ENCODE measurements at regions not wholly inside any gene's neighbourhood (a gene's known extent, or its start where the extent isn't known, plus 50 kb on each side); places are given as distances from the start of the nearest gene placed in this dataset.

DNA sequence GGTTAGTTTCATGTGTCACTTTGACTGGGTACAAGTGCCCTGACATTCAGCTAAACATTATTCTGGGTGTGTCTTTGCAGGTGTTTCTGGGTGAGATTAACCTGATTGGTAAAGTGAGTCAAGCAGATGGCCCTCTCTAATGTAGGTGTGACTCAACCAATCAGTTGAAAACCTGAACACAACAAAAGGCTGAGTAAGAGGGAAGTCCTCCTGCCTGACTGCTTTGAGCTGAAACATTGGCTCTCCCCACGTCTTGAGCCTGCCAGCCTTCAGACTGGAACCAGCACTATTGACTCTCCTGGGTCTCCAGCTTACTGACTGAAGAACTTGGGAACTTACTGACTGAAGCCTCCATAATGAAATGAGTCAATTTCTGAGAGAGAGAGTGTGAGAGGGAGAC lies 70.0 kb upstream of the C21orf91 start:
- no peak overlapping the region for H3K4me3 ChIP-seq (ENCODE audit: low read depth, low read length)
- TF ChIP-seq, protein P1, sequence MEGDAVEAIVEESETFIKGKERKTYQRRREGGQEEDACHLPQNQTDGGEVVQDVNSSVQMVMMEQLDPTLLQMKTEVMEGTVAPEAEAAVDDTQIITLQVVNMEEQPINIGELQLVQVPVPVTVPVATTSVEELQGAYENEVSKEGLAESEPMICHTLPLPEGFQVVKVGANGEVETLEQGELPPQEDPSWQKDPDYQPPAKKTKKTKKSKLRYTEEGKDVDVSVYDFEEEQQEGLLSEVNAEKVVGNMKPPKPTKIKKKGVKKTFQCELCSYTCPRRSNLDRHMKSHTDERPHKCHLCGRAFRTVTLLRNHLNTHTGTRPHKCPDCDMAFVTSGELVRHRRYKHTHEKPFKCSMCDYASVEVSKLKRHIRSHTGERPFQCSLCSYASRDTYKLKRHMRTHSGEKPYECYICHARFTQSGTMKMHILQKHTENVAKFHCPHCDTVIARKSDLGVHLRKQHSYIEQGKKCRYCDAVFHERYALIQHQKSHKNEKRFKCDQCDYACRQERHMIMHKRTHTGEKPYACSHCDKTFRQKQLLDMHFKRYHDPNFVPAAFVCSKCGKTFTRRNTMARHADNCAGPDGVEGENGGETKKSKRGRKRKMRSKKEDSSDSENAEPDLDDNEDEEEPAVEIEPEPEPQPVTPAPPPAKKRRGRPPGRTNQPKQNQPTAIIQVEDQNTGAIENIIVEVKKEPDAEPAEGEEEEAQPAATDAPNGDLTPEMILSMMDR (IDR thresholded peaks at IDR 0.05; ENCODE audit: low read depth, low read length) = no peak

DNA sequence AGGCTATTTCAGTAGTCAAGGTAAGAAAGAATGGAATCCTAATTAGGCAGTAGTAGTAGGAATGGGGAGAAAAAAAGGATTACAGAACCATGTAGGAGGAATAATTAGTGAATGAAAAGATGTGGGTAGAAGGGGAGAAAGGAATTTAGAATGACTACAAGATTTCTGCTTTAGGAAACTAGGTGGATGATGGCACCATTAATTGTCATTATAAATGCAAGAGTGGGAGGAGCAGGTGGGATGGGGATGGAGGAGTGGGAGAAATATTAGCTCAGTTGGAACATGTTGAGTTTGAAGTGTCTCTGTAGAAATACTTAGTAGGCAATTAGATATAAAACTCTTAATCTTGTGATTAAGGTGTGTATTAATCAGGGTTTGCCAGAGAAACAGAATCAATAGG lies 50.0 kb upstream of the C21orf91 start:
- H3K4me3 ChIP-seq (ENCODE audit: low read depth, low read length) = no peak overlapping the region
- TF ChIP-seq, protein P1 (IDR thresholded peaks at IDR 0.05; ENCODE audit: low read depth, low read length) = no peak
